GM19023 (cell line): ENCODE measurements at regions not wholly inside any gene's neighbourhood (a gene's known extent, or its start where the extent isn't known, plus 50 kb on each side); places are given as distances from the start of the nearest gene placed in this dataset.

Experiments
- ATAC-seq: cut with Tn5 transposase; IDR thresholded peaks from one replicate; pipeline ENCODE4 v1.9.1; 2021; ENCODE audit warnings: mild to moderate bottlenecking, moderate library complexity; ENCODE audit not compliant: unreplicated experiment

DNA sequence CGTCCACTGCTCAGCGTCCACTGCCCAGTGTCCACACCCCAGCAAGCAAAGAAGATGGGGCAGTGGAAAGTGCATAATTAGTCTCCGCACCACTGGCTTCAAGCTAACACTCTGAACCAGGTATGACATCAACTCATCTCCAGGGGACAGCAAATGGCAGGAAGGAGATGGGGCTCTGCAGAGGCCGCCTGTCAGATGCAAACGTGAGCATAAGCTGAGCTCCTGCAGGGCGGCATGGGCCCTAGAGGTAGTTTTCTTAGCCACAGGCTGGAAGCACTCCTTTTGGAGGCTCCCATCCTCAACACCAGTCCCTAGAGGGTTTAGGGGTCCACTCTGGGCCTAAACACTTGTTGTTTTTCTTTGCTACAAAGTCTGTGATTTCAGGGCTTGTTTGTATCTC is 335.8 kb upstream of the MKI67 start:
- no peak for ATAC-seq

DNA sequence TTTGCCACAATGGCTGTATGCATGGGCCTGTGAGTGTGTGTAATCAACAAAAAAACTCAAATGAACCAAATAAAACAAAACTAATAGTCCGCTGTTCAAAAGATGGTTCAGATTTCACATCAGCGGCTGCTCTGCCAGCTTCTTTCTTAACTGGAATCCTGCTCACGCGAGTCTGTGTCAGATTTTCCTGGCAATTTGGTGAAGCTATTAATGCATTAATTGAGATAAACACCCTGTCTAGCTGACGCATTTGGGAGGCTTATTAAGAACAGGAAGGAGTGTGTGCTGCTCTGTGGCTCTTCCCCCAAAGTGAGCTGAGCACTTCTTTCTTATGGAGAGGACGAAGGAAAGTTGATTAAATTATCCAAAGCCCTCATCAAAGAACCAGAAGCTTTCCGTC is 336.6 kb upstream of the MKI67 start:
- no peak for ATAC-seq

DNA sequence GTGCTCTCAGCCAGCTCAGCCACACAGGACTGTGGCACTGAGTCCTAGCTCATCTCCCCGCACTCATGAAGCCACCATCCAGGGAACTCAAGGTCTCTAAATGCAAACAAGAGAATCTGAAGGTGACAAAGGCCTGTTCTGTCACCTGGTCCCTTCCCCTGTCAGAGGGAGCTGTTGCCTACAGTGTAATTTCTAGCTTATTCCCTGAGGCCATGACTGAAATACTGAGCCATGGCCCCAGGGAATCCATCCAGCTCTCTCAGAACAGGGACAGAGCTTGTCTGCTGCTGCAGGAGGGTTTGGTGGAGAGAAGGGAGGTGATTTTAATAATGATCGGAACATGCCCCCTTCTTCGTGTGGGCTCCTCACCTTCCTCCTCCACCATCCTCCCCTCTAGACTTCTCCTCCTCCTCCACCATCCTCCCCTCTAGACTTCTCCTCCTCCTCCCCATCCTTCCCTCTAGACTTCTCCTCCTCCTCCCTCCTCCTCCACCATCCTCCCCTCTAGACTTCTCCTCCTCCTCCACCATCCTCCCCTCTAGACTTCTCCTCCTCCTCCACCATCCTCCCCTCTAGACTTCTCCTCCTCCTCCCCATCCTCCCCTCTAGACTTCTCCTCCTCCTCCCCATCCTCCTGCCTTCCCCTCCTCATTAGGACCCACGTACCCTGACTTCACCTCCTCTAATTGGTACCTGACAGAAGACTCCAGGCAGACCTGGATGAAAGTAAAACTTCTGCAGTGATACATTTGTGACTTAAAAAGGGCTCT is 338.0 kb upstream of the MKI67 start:
- no peak for ATAC-seq

DNA sequence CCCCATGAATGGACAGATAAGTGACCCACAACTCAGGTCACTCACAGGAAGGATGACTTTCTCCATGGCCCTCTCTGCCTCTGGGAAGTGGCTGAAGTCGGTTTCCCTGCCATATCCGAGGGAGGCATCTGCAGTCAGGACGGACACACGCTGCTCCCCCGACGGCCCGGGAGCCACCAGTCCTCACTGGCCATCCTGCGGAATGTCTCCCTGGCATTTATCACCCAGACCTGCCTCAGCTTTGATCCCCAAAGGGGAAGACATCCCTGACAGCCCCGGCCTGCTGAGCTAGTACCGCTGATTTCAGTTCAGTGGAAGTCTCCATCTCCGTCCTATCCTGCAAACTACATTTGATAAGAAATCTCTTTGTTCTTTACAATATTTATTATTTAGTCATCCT is 339.5 kb upstream of the MKI67 start:
- no peak for ATAC-seq

DNA sequence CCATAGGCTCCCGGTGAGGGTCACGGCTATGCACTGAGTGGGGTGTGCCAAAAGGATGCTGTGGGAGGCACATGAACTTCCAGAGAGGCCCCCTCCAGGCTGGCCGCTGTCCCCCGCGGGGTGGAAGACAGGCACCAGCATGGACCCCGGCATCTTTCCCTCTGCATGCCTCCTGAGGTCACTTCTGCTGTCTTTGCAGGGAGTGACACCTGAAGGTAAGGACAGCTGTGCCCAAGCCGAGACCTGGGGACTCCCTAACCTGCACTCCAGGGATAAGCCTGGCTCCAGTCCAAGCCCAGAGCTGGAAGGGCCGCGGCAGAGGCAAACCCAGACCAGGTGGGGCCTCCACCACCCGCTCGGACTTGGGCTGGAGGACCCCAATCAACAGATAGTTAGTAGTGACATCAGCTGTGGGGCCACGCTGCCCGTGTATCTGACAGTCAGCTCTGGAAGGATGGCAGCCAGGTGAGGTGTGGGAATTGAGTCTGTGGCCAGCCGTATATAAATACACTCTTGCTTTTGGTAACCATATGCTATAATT is 340.7 kb upstream of the MKI67 start:
- no peak for ATAC-seq

DNA sequence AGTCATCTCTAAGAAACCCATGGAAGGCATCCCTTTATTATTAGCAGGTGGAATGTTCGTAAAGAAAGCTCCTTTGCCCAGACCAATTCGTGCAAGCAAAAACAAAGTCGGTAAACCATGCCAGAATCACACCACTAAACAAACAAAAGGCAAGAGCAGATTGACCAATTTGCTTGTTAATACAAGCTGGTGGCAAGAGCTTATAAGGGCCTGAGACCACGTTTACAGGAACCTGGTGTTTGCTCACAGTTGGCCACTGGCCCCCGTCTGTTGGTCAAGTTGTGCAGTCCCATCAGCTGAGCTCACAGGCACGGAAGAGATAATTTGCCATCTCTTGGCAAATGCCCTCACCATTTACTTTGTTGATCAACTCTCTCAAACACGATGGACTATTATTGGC is 342.2 kb upstream of the MKI67 start:
- ATAC-seq, result no peak

DNA sequence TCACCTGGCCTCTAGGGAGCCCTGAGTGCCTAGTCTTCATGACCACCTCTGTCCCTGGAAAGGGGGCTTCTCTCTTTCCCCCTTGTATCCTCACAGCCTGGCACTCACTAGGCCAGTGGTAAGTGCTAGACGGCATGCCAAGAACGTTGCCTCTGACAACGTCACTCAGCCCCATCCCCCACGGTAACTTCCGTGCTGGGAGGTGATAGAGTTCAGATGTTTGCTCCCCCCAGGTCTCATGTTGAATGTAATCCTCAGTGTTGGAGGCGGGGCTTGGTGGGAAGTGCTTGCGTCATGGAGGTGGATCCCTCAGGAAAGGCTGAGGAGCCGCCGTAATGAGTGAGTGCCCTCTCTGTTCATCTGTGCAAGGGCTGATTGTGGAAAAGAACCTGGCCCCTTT is 343.3 kb upstream of the MKI67 start:
- no peak for ATAC-seq

DNA sequence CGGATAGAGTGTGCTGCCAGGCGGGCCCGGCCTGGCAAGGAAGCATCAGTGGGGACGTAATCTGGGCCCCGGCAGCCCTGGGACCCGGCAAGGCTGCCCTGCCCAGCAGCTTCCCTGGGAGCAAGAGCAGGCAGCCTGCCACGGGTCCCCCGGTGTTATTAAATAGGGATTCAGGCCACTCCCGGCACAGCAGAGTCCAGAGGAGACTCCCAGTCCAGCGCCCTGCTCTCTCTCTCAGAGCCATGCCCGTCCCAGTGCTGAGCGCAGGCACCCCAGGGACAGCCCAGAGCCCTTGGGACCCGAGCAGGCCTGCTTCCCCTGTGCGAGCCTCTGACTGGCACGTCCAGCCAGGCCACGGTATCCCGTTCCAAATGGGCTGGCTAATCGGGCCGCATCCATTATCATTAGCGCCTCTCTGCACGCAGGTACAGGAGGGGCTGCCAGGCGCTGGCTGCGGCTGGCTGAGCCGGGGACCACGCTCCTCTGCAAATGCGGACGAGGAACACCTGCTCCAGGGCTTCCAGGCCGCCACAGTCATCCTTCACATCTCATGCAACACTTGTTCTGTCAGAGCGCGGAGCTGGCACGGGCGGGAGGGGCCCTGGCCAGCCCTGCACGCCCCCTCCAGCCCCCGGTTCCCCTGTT is 344.2 kb upstream of the MKI67 start:
- ATAC-seq, result no peak

DNA sequence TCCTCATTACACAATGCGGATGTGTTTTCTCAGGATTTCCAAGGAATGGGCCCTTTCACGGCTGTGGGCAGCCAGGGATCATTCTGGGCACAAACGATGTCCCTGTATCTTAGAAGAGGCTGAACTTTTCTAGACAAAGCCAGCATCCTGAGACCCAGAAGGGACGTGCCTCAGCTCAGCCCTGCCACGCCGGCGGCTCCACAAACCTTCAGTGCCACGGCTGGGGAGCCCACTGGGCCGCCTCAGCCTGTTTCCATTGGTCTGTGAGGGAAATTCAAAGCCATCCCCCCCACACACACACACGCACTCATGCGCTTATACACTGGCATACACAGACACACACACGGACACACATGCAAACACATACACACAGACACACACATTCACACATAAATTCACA is 344.9 kb upstream of the MKI67 start:
- no peak for ATAC-seq

DNA sequence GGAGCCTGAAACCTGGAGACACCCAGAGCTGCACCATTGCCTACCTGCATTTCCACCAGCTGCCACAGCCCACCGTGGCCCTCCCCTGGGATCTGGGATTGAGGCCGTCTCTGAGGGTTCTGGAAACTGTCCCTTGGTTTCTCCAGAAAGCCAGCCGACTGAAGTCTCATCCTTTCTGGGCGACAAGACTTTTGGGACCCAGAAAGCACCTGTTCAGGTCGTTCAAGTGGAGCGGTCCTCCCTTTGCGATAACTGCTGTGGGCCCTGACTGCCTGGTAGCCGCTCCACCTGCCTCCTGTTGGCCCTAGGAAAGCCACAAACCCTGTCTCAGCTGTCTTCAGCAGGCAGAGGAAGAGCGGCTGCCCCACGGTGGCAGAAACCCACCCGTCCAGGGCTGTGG is 346.0 kb upstream of the MKI67 start:
- ATAC-seq, result no peak

DNA sequence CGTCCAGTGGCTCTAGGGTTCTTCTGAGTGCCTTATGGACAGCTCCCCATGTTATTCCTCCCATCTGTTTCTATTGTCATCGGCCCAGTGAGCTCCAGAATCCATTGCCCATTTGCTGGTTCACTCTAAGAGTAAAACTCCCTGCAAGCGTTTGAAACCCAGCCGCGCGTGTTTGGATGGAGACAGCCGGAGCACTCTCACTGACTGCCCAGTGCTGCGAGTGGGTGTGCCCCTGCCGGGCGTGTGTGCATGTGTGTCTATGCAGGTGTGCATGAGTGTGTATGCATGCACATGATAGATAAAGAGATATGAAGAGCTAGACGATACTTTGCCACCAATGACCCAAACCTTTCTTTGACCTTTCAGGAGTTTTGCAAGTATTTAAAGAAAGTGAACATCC is 347.2 kb upstream of the MKI67 start:
- no peak for ATAC-seq

DNA sequence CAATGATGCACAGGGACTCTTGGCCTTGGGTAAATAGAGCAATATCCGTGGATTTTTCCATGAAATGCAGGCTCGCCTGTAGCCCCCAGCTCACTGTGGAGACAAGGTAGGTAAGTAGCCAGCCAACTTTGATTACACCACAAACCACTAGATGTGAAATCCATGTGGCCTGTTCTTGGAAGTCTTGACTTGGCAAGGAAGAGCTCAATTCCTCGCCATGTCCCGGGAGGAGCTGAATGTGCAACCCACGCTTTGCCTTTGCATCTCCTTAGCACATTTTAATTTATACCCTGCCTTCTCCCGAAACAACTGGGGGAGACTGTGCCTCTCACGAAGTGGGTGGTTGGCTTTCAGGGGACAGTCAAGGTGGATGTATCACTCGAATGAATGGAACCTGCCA is 347.7 kb upstream of the MKI67 start:
- ATAC-seq, result no peak

DNA sequence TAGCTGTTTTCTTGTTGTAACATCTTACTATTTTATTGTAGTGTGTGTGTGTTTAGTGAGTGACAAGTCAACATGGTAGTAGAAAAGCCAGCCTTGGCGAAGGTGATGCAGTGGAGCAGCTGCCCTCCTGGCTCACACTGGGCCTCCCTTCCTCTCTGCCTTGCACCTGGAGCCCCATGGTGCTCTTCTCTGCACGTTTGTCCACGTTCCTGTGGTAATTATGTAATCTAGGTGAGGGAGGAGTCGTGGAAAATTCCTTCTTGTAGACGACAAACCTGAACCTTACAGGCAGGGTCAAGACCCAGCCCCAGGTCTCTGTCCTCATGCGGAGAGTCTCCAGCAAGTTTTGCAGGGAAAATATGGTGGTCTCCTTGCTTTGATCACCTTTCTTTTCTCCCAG is 348.3 kb upstream of the MKI67 start:
- ATAC-seq, result no peak

DNA sequence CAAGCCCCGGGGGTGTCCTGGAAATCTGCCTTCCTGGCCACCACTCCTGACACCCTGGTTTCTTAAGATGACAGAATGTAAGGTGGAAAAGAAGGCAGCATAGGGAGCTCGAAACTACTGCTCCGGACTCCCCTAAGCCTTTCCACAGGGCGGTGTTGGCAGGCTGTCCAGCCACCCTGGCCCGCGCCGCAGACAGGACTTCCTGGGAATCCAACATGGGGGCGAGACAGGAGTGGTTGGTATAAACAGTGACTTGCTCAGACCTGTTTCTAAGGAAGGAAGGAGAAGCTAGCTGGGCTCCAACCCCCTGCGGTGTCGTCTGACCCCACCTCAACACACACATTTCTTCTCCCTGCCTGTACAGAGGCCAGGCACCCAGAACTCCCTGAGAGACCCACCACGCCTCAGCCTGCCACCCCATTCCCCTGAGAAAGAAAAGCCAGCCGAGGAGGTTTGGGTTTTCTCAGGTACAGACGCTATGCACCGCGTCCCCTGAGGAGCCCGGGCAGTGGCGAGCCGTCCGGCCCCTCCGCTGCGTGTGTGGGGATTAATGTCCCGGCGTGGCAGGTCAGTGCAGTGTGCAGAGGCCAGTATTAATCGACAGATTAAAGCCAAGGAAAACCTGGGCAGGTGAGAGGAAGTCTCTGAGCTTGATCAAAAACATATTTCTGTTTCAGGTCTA is 349.6 kb upstream of the MKI67 start:
- ATAC-seq, result no peak

DNA sequence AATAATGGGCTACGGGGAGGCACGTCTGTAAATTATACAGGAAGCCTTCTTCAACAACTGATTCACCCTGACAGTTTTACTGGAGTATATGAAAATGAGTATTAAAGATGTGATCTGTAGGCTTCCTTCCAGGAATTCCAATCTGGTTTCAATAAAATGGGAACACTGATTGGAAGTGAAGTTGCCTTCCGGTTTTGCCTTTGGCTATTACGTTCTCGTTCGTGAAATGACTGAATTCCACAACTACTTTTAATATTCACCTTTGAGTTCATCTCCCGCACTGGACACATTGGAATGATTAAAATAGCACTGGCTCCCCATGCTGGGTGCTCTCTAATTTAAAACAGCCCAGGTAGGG is 350.1 kb upstream of the MKI67 start:
- no peak for ATAC-seq

DNA sequence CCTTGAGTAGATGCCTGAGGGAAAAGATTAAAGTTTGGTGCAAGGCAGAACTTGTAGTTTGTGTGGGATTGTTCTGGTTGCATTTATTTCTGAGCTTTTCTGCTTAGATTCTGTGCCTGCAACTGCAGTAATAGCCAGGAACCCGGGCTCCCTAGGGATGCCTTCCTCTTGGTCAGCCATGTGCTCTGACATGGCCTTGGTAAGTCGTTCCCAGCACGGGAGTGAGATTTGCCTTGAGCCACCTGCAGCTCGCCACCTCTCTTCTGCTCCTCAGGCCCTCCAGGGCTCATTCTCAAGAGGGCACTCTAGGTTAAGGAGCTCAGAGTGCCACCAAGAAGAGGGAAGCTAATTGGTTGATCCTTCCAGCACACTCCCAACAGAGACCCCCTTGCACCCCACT is 350.6 kb upstream of the MKI67 start:
- ATAC-seq, result no peak

DNA sequence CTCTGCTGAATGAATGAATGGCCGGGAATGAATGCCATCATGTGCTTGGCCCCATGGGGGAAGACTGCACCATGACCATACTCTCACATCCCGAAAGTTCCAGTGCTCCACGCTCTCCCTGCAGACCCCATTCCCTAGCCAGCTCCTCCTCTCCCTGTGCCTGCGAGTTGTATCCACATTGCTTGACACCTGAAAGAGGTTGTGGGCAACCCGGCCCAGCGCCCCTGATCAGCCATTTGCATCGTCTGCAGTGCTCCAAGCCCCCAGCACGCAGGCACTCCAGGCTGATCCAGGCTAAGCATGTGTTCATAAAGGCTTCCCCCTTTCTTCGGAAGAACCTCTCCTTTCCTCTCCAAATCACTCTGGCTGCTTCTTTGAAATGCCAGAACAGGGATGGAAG is 354.4 kb upstream of the MKI67 start:
- ATAC-seq, result no peak

DNA sequence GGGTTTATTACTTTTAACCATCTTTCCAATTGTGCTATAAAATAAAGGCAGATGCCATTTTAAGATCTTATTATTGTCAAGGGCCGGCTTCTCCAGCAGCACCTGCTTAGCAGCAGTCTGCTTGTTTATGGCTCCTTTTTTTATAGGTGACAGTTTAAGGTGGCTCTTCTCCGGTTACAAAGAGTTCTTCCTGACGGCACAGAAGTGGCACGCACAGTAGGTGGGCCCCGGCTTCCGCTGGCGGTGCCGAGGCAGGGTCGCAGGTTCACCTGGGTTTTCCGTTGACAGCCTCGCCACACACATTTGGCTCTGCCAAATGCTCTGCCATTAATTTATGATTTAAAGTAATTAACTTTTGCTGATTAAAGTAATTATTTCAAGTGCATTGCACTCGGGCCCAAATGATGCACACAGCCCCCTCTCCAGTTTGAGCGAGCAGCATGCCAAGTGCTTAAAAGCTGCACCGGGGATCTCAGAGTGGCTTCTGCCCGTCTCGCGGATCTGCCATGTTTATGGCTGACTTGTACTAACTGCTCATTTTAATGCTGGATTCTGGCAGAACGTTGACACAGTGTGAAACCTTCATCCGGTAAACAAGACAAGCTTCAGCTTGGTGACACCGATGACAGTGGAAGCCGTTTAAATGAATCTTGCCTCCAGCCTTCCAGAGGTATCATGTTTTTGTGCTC is 355.1 kb upstream of the MKI67 start:
- no peak for ATAC-seq

DNA sequence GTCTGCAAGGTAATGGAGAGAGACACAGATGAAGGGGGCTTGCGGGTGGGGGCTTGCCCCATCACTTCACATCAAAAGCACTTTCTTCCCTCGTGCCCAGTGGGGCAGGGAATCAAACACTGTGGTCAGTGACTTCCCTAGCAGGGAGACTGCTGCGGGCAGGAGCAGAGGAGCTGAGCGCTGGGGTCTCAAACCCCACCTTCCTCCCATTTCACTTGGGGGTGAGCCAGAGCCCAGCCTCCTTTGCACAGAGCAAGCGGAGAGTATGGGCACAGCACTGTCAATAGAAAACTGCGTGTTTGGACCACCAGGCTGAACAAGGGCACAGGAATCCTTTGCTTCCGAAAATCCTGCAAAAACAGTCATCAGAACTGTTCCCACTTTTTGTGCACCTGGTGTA is 355.8 kb upstream of the MKI67 start:
- no peak for ATAC-seq

DNA sequence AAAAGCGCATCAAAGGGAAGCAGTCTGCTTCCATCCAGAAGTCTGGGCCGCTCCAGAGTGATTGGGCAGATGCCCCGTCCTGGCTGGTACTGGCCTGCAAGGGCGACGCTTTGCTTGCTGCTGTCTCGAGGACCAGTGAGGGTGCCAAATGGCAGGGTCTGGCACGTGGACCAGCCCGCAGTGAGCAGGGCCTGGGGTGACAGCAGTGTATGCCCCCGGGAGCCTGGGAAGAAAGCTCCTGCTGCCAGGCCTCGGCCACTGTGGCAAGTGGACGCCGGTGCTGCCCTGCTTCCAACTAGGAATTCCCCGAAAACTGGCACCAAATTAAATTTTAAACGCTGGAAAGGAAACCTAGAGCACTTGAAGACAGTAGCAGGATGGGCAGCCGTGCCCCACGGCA is 357.0 kb upstream of the MKI67 start:
- no peak for ATAC-seq

DNA sequence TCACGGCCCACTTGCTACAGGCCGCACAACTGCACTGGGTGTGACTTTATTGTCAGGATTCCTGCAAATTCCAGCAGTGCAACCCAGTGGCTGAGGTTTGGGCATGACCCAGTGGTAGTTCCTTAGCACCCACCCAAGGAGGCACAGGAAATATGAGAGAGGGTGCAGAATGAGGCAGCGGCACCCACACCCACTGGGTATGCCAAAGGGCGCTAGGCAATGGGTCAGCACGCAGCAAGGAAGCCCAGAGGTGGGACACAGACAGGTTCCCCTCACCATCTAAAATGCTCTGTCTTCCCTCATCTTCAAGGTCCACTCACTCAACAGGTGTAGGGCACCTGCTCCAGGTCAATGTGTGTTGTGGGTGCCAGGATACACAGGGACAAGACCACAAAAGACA is 357.8 kb upstream of the MKI67 start:
- no peak for ATAC-seq
